NCI-H2107 treated with DMSO at 0.1 percent for 48 hours (cell line): ENCODE measurements at regions not wholly inside any gene's neighbourhood (a gene's known extent, or its start where the extent isn't known, plus 50 kb on each side); places are given as distances from the start of the nearest gene placed in this dataset.
"Not testable (repeated sequence)": the region's sequence is repeated elsewhere in the genome, so short reads cannot be mapped to it uniquely, and the experiment has no call there.

Experiments
- DNase-seq: peaks from one replicate; lab custom pipeline; 2025; ENCODE audit not compliant: unreplicated experiment; lab: John Stamatoyannopoulos, UW

- no peak for DNase-seq
These were observed 460.5 kb upstream of the CD180 start for GRCh38 chr5:67657055-67657454.

- no peak for DNase-seq
These were observed 455.6 kb upstream of the CD180 start for GRCh38 chr5:67652201-67652600.

GRCh38 chr5:67651180-67651579 is 454.6 kb upstream of the CD180 start:
- no peak for DNase-seq

- DNase-seq, result peak; percentile 93
These were observed 451.6 kb upstream of the CD180 start for GRCh38 chr5:67648201-67648671.

GRCh38 chr5:67647772-67648171 is 451.2 kb upstream of the CD180 start:
- DNase-seq, result no peak

- DNase-seq, result no peak
These were observed 447.8 kb upstream of the CD180 start for GRCh38 chr5:67644221-67644920.

GRCh38 chr5:67643536-67643935 is 446.9 kb upstream of the CD180 start:
- no peak for DNase-seq

GRCh38 chr5:67639976-67640375 is 443.4 kb upstream of the CD180 start:
- DNase-seq, result no peak

GRCh38 chr5:67639313-67639712 is 442.7 kb upstream of the CD180 start:
- no peak for DNase-seq

GRCh38 chr5:67636850-67637524 is 440.4 kb upstream of the CD180 start:
- no peak for DNase-seq

GRCh38 chr5:67636091-67636490 is 439.5 kb upstream of the CD180 start:
- no peak for DNase-seq

- DNase-seq, result not testable (repeated sequence)
These were observed 430.5 kb upstream of the CD180 start for GRCh38 chr5:67627079-67627478.

GRCh38 chr5:67623078-67623477 is 426.5 kb upstream of the CD180 start:
- no peak for DNase-seq

- peak; percentile 7 for DNase-seq
These were observed 424.1 kb upstream of the CD180 start for GRCh38 chr5:67620424-67621397.

GRCh38 chr5:67619636-67620035 is 423.0 kb upstream of the CD180 start:
- no peak for DNase-seq

- DNase-seq, result no peak
These were observed 422.6 kb upstream of the CD180 start for GRCh38 chr5:67619235-67619634.

GRCh38 chr5:67617051-67617450 is 420.5 kb upstream of the CD180 start:
- DNase-seq, result peak; percentile 19

- DNase-seq, result no peak
These were observed 416.4 kb upstream of the CD180 start for GRCh38 chr5:67612961-67613360.

GRCh38 chr5:67610186-67610912 is 413.8 kb upstream of the CD180 start:
- no peak for DNase-seq

- DNase-seq, result no peak
These were observed 411.4 kb upstream of the CD180 start for GRCh38 chr5:67607958-67608357.

- DNase-seq, result no peak
These were observed 410.0 kb upstream of the CD180 start for GRCh38 chr5:67606586-67606947.
